ENCODE measurements at regions not wholly inside any gene's neighbourhood (a gene's known extent, or its start where the extent isn't known, plus 50 kb on each side); places are given as distances from the start of the nearest gene placed in this dataset.

GRCh38 chr6:170137911-170138910 lies 152.7 kb downstream of the DLL1 start:
- TF ChIP-seq GATA2 (IDR thresholded peaks at IDR 0.05; ENCODE audit: low read depth, low read length) (no peak), GATA3 (IDR thresholded peaks at IDR 0.05; ENCODE audit: low read depth, low read length) (no peak)

DNA sequence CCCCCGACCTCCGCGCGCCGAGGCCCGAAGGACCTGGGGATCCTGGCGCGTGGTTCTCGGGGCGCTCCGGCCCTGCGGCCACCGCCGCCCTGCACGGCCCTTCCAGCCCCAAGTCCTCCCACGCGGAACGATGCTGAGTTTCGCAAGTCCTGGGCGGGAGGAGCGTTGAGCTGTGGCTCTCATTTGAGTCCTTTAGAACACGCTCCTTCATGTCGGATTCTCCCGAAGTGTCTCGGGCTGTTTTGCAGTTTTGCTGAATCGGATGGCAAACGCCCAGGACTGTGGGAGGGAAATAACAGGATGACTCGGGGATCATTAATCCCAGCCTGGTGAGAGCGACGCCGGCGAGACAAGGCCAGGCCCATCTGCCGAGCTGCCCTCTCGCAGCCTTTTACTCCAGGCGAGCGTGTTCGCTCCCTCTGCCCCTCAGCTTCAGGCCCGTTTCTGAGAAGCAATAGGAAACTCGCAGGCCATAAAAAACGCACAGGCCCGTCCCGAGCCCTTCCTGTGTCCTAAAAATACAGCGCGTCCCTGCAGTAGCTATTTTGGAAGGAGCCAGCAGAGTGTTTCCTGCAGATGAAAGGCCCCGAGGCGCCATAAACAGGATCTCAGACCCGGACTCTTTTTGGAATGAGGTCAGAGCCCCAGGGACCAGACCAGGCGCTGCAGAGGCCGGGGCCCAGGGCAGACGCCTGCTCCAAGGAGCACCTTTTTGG lies 153.5 kb downstream of the DLL1 start:
- no peak for TF ChIP-seq GATA2 (IDR thresholded peaks at IDR 0.05; ENCODE audit: low read depth, low read length)
- no peak for TF ChIP-seq GATA3 (IDR thresholded peaks at IDR 0.05; ENCODE audit: low read depth, low read length)

DNA sequence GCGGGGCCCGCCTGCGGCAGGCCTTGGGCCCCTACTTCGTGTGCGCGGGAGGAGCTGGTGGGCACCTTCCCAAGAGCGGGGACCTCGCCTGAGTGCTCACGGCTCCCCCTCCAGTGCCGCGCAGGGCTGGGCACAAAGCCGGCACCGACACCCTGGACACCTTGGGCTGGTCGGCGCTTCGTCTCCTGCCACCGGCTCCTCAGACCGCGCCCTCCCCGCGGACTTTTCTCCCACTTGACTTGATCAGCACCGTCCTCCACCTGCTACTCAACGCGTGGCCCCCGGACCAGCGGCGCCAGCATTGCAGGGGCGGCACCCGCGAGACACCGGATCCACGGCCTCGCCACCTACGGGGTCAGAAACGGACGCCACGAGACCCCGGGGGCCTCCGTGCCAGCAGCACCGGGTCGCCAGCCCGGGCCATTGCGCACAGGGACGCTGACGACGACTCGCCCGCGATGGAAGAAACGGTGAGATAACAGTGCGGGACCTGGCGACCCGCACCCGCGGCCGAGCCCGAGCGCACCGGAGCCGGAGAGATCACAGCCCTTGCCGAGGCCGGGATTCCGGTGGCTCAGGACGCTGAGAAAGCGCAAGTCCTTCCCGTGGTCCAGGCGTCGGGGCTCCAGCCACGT lies 154.2 kb downstream of the DLL1 start:
- TF ChIP-seq GATA3 (IDR thresholded peaks at IDR 0.05; ENCODE audit: low read depth, low read length) = no peak
- TF ChIP-seq GATA2 (IDR thresholded peaks at IDR 0.05; ENCODE audit: low read depth, low read length) = no peak

DNA sequence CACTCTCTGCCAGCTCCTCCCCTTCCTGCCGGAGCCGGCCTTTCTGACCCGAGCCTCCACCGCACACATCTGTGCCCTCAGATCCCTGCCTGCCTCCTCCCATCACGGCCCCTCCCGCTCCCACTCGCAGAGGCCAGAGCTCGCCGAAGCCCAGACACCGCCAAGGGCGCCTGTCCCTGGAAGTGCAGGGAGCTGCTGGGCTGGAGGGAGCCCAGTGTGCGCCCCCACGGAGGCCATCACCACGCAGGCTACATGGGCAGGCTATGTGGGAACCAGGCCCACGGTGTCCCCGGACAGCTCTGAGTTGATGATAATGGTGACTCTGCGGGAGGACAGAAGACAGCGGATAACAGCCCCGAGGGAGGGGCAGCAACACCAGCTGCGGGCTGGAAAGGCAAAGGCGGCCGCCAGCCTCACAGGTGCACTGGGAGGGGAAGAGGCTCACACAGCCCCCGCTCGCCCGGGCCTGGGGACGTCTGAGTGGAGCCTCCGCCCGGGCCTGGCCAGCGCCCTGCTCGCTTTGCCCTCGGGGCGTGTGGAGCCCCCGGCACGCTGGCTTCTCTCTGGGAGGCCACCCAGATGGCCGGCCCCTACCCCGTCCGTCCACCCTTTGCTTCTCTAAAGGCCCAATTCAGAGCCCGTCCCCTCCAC lies 154.9 kb downstream of the DLL1 start:
- TF ChIP-seq GATA3 (IDR thresholded peaks at IDR 0.05; ENCODE audit: low read depth, low read length) (no peak), GATA2 (IDR thresholded peaks at IDR 0.05; ENCODE audit: low read depth, low read length) (no peak)

DNA sequence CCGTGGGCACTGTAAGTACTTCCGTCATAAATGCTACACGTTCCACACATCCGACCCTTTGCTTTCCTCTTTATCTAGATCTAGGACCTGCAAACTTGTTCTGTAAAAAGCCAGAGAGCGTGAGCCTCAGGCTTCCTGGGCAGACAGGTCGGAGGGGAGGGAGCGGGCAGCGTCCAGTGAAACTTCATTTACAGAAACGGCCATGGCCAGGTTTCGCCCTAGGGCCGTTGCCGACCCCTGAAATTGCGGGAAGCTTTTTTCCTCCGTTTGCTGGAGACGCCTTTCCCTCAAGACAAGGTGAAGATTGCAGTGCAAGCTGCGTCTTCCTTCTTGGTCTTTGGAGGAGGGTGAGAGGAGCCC lies 155.4 kb downstream of the DLL1 start:
- no peak for TF ChIP-seq GATA2 (IDR thresholded peaks at IDR 0.05; ENCODE audit: low read depth, low read length)

GRCh38 chr6:170134471-170135440 lies 156.1 kb downstream of the DLL1 start:
- TF ChIP-seq GATA3 (IDR thresholded peaks at IDR 0.05; ENCODE audit: low read depth, low read length) (no peak), GATA2 (IDR thresholded peaks at IDR 0.05; ENCODE audit: low read depth, low read length) (no peak)

GRCh38 chr6:170134031-170134470 lies 156.8 kb downstream of the DLL1 start:
- no peak for TF ChIP-seq GATA3 (IDR thresholded peaks at IDR 0.05; ENCODE audit: low read depth, low read length)
- no peak for TF ChIP-seq GATA2 (IDR thresholded peaks at IDR 0.05; ENCODE audit: low read depth, low read length)

GRCh38 chr6:170132561-170132991 lies 158.3 kb downstream of the DLL1 start:
- no peak for TF ChIP-seq GATA3 (IDR thresholded peaks at IDR 0.05; ENCODE audit: low read depth, low read length)
- TF ChIP-seq GATA2 (IDR thresholded peaks at IDR 0.05; ENCODE audit: low read depth, low read length) = no peak

DNA sequence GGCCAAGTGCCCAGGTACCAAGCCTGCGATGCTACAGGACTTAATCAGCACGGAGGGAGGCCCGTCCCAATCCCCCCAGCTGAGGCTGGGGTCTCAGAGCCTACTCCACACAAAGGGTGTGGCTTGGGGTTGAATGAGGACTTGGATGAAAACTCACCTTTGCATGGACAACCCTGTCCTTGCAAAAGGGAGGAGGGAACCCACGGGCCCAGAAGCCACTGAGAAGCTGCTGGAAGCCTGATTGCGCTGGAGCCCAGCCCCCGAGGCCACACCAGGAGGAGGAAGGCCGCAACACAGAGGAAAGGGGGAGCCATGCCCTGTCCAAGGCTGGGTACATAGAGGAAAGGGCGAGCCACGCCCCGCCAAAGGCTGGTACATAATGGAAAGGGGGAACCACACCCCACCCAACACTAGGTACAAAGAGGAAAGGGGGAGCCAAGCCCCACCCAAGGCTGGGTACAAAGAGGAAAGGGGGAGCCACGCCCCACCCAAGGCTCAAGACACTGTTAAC lies 158.8 kb downstream of the DLL1 start:
- TF ChIP-seq GATA2 (IDR thresholded peaks at IDR 0.05; ENCODE audit: low read depth, low read length) (no peak), GATA3 (IDR thresholded peaks at IDR 0.05; ENCODE audit: low read depth, low read length) (no peak)

- TF ChIP-seq GATA3 (IDR thresholded peaks at IDR 0.05; ENCODE audit: low read depth, low read length) (no peak), GATA2 (IDR thresholded peaks at IDR 0.05; ENCODE audit: low read depth, low read length) (no peak)
These were observed 159.5 kb downstream of the DLL1 start for GRCh38 chr6:170131351-170131750.

GRCh38 chr6:170130771-170131241 lies 160.1 kb downstream of the DLL1 start:
- no peak for TF ChIP-seq GATA3 (IDR thresholded peaks at IDR 0.05; ENCODE audit: low read depth, low read length)
- no peak for TF ChIP-seq GATA2 (IDR thresholded peaks at IDR 0.05; ENCODE audit: low read depth, low read length)

DNA sequence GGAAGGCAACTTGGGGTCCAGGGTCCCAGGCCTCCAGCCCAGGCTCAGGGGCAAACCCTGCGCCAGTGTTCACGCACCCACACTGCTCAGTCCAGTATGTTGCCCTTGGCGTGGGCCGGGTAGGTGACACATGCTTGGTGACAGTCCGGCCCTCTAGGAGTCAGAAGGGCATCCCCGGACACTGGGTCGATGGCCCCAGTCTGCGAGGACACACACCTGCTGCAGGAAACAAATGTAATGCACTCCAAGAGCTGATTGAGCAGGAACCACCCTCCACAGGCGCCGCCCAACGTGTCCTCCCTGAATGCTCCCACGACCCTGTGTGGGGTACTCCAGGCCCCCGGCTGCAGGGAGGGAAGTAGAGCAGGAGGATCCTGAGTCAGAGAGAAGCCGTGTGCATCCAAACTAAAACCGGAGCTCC lies 160.7 kb downstream of the DLL1 start:
- no peak for TF ChIP-seq GATA2 (IDR thresholded peaks at IDR 0.05; ENCODE audit: low read depth, low read length)
- TF ChIP-seq GATA3 (IDR thresholded peaks at IDR 0.05; ENCODE audit: low read depth, low read length) = no peak
